GM12875 (cell line): ENCODE measurements at regions not wholly inside any gene's neighbourhood (a gene's known extent, or its start where the extent isn't known, plus 50 kb on each side); places are given as distances from the start of the nearest gene placed in this dataset.

Experiments used
- H3K4me3 ChIP-seq: one replicate; pipeline ENCODE4 v1.5.1; 2011; ENCODE audit warnings: low read depth, low read length, control low read depth
- TF ChIP-seq, protein P1 (sequence below): IDR thresholded peaks from 2 replicates; pipeline ENCODE4 v1.5.1; 2011; ENCODE audit warnings: low read depth, mild to moderate bottlenecking, control low read depth, inconsistent platforms, low read length, moderate library complexity, borderline replicate concordance; ENCODE audit not compliant: insufficient read depth

DNA sequence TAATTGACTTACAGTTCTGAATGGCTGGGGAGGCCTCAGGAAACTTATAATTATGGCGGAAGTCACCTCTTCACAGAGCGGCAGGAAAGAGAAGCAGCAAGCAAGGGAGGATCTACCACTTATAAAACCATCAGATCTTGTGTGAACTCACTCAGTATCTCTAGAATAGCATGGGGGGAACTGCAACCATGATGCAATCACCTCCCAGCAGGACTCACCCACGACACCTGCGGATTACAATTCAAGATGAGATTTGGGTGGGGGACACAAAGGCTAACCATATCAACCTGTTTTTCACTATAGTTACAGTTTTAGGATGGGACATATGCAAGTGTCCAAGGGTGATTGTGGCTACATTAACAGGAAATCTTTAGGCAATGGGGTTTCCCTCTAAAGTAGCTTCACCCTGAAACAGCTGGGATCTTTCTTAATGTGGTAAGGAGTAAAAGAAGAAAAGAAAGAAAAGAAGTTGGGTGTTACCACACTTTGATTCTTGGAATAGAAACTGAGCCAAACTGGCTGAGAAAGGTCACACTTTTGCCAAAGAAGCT is 453.8 kb downstream of the OTOL1 start:
- H3K4me3 ChIP-seq: no peak overlapping the region
- TF ChIP-seq, protein P1, sequence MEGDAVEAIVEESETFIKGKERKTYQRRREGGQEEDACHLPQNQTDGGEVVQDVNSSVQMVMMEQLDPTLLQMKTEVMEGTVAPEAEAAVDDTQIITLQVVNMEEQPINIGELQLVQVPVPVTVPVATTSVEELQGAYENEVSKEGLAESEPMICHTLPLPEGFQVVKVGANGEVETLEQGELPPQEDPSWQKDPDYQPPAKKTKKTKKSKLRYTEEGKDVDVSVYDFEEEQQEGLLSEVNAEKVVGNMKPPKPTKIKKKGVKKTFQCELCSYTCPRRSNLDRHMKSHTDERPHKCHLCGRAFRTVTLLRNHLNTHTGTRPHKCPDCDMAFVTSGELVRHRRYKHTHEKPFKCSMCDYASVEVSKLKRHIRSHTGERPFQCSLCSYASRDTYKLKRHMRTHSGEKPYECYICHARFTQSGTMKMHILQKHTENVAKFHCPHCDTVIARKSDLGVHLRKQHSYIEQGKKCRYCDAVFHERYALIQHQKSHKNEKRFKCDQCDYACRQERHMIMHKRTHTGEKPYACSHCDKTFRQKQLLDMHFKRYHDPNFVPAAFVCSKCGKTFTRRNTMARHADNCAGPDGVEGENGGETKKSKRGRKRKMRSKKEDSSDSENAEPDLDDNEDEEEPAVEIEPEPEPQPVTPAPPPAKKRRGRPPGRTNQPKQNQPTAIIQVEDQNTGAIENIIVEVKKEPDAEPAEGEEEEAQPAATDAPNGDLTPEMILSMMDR: no peak

DNA sequence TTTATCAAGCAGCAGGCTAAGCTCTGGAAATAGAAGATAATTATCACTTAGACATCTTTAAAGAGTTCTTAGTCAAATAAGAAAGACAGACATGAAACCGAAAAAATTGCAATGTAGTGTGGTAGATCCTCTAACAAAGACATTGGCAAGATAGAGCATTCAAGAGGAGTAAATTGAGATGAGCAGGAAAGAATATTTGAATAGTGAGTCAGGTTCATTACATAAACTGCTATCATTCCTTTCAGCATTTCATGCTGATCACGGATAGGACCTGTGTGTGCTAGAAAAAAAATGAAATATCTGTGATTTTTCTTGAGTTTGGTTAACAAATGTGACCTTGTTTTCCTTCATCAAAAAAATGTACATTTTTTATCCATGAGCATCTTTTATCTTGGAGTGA is 460.9 kb downstream of the OTOL1 start:
- TF ChIP-seq, protein P1: no peak
- no peak overlapping the region for H3K4me3 ChIP-seq

DNA sequence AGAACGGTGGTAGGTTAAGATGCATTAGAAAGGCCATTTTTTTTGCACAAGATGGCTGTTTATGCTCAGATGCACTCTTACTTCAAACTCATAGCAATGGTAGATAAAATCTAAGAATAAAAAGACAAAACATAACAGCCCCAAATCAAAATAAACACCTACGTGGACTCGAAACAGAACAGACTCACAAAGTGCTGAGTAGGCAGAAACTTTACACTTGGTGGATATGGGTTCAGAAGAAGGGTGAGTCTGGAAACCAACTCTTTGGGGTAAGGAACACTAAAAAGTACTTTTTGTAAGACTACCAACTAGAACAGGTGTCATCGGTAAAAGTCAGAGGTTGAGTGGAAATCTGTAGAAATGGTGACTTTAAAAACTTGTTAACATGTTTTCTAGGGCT is 468.2 kb downstream of the OTOL1 start:
- H3K4me3 ChIP-seq: no peak overlapping the region
- TF ChIP-seq, protein P1: no peak

DNA sequence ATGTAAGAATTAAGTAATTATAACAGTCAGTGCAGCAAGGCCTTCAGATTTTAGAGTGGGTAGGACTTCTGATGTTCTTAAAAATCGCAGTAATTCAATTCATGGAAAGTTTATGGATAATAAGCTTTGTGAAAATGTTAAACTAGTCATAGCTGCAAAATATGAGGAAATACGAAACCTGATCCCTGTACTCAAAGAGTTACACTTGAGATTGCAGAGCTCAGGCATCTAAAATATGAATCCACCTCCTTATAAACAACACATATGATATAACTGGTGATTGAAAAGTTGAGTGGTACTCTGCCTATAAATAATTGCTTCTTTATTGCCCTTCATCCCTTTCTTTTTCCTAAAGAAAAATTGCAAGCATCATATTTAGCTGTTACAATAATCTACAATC is 473.3 kb downstream of the OTOL1 start:
- TF ChIP-seq, protein P1: no peak
- no peak overlapping the region for H3K4me3 ChIP-seq

DNA sequence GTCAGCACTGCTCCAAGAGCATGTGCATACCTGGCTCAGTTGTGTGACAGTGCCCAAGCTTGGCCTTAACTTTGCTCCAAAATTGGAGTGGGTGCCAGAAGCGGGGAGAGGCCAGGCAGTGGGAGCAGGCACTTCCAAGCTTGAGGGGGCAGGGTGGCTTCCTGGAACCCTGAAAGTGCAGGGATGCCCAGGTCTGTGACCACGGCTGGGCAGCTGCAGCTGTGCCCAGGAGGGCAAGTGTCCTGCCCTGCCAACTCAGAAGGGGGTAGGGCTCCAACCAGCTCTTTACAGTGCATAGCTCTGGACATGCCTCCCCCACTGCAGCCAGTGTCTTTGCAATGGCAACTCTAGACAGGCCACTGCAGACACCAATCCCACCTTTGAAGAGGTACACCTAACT is 478.6 kb downstream of the OTOL1 start:
- TF ChIP-seq, protein P1: no peak
- H3K4me3 ChIP-seq: no peak overlapping the region

DNA sequence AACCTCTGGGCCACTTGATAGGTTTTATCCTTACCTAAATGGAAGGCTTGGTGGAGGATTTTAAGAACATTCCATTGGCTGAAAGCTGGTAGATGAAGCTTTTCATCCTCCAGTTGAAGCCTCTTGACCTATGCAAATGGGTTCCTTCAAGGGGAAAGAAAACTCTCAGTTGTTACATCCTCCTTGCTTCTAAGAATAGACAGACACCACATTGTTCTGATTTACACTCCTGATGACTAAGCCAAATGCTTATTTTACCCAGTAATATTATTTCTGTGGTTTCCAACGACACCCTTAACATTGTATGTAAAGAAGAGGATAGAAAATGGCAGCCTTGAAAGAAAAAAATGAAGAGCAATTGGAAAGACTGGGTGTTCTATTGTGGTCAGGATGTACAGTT is 480.5 kb downstream of the OTOL1 start:
- H3K4me3 ChIP-seq: no peak overlapping the region
- TF ChIP-seq, protein P1: no peak

DNA sequence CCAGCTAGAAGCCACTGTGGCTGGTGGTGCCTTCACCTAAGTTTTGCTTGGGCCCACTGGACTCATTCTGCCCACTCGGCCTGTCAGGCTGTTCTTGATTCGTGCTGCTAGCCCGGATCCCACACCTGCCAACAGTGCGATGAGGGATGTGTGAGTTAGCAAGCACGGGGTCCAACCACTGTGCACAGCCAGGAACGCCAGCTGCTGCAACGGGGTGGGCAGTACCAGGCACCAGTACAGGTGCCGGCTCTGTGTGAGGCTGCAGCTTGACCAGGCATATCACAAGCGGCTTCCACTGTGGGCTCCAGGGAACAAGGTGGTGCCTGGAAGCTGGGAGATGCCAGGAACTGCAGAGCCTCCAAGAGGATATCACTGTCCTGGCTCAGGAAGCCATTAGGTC is 481.2 kb downstream of the OTOL1 start:
- H3K4me3 ChIP-seq: no peak overlapping the region
- TF ChIP-seq, protein P1: no peak
